ENCODE measurements at regions not wholly inside any gene's neighbourhood (a gene's known extent, or its start where the extent isn't known, plus 50 kb on each side); places are given as distances from the start of the nearest gene placed in this dataset.

GRCh38 chr10:109411917-109412316 is 511.4 kb downstream of the XPNPEP1 start:
- H3K4me3 ChIP-seq (ENCODE audit: low read length, poor library complexity, severe bottlenecking), result no peak overlapping the region
- H3K4me2 ChIP-seq (ENCODE audit: low read depth, low read length, poor library complexity, severe bottlenecking), result no peak overlapping the region
- no peaks in the 10 kb centered on the region for H3K9me3 ChIP-seq (ENCODE audit: insufficient read depth, low read depth, low read length)
- H3K36me3 ChIP-seq (ENCODE audit: insufficient read depth, low read length), result no peaks in the 10 kb centered on the region
- no peak overlapping the region for H2AFZ ChIP-seq (ENCODE audit: low read length)
- H3K79me2 ChIP-seq (ENCODE audit: insufficient read depth, low read length), result no peaks in the 10 kb centered on the region
- no peaks in the 10 kb centered on the region for H3K27me3 ChIP-seq (ENCODE audit: insufficient read depth, low read length, poor library complexity, severe bottlenecking)
- no peaks in the 10 kb centered on the region for H3K9me2 ChIP-seq (replicated peaks; ENCODE audit: low read depth, low read length)
- TF ChIP-seq EZH2phosphoT487 (IDR thresholded peaks at IDR 0.05; ENCODE audit: borderline replicate concordance) (no peak), CTCF (conservative IDR thresholded peaks at IDR 0.05; ENCODE audit: low read length) (no peak)
- no peaks in the 10 kb centered on the region for H3K4me1 ChIP-seq (ENCODE audit: insufficient read depth, low read length, poor library complexity, severe bottlenecking)
- H3K9ac ChIP-seq (ENCODE audit: low read depth, low read length, poor library complexity, severe bottlenecking), result no peak overlapping the region
- no peaks in the 10 kb centered on the region for H4K20me1 ChIP-seq (ENCODE audit: insufficient read depth, low read length, poor library complexity, severe bottlenecking)
- no peaks in the 10 kb centered on the region for H3F3A ChIP-seq (ENCODE audit: low read depth)

GRCh38 chr10:109405338-109405737 is 518.0 kb downstream of the XPNPEP1 start:
- H2AFZ ChIP-seq (ENCODE audit: low read length), result no peak overlapping the region
- H3K36me3 ChIP-seq (ENCODE audit: insufficient read depth, low read length), result no peaks in the 10 kb centered on the region
- TF ChIP-seq CTCF (conservative IDR thresholded peaks at IDR 0.05; ENCODE audit: low read length) (no peak), EZH2phosphoT487 (IDR thresholded peaks at IDR 0.05; ENCODE audit: borderline replicate concordance) (no peak)
- no peaks in the 10 kb centered on the region for H3F3A ChIP-seq (ENCODE audit: low read depth)
- H3K27me3 ChIP-seq (ENCODE audit: insufficient read depth, low read length, poor library complexity, severe bottlenecking), result no peaks in the 10 kb centered on the region
- no peaks in the 10 kb centered on the region for H3K79me2 ChIP-seq (ENCODE audit: insufficient read depth, low read length)
- H4K20me1 ChIP-seq (ENCODE audit: insufficient read depth, low read length, poor library complexity, severe bottlenecking), result no peaks in the 10 kb centered on the region
- no peaks in the 10 kb centered on the region for H3K4me1 ChIP-seq (ENCODE audit: insufficient read depth, low read length, poor library complexity, severe bottlenecking)
- H3K4me2 ChIP-seq (ENCODE audit: low read depth, low read length, poor library complexity, severe bottlenecking), result no peak overlapping the region
- H3K9ac ChIP-seq (ENCODE audit: low read depth, low read length, poor library complexity, severe bottlenecking), result no peak overlapping the region
- H3K4me3 ChIP-seq (ENCODE audit: low read length, poor library complexity, severe bottlenecking), result no peak overlapping the region
- H3K9me3 ChIP-seq (ENCODE audit: insufficient read depth, low read depth, low read length), result no peaks in the 10 kb centered on the region
- no peaks in the 10 kb centered on the region for H3K9me2 ChIP-seq (replicated peaks; ENCODE audit: low read depth, low read length)

- Histone ChIP-seq H4K20me1 (ENCODE audit: insufficient read depth, low read length, poor library complexity, severe bottlenecking) (no peaks in the 10 kb centered on the region), H3K4me2 (ENCODE audit: low read depth, low read length, poor library complexity, severe bottlenecking) (no peak overlapping the region), H2AFZ (ENCODE audit: low read length) (no peak overlapping the region), H3K27me3 (ENCODE audit: insufficient read depth, low read length, poor library complexity, severe bottlenecking) (no peaks in the 10 kb centered on the region), H3K79me2 (ENCODE audit: insufficient read depth, low read length) (no peaks in the 10 kb centered on the region), H3K4me3 (ENCODE audit: low read length, poor library complexity, severe bottlenecking) (no peak overlapping the region), H3K9me3 (ENCODE audit: insufficient read depth, low read depth, low read length) (no peaks in the 10 kb centered on the region), H3K36me3 (ENCODE audit: insufficient read depth, low read length) (no peaks in the 10 kb centered on the region), H3K9ac (ENCODE audit: low read depth, low read length, poor library complexity, severe bottlenecking) (no peak overlapping the region), H3K9me2 (replicated peaks; ENCODE audit: low read depth, low read length) (no peaks in the 10 kb centered on the region), H3F3A (ENCODE audit: low read depth) (no peaks in the 10 kb centered on the region), H3K4me1 (ENCODE audit: insufficient read depth, low read length, poor library complexity, severe bottlenecking) (no peaks in the 10 kb centered on the region)
- no peak for TF ChIP-seq EZH2phosphoT487 (IDR thresholded peaks at IDR 0.05; ENCODE audit: borderline replicate concordance)
- no peak for TF ChIP-seq CTCF (conservative IDR thresholded peaks at IDR 0.05; ENCODE audit: low read length)
These were observed 519.8 kb downstream of the XPNPEP1 start for GRCh38 chr10:109403551-109403950.

Data from Loucy (cell line).